WI38 (cell line): ENCODE measurements at regions not wholly inside any gene's neighbourhood (a gene's known extent, or its start where the extent isn't known, plus 50 kb on each side); places are given as distances from the start of the nearest gene placed in this dataset.

Experiments
- H3K4me3 ChIP-seq: 2 replicates; pipeline ENCODE4 v1.5.1; 2011; ENCODE audit warnings: low read depth, mild to moderate bottlenecking, control low read depth, low read length
- CTCF ChIP-seq: IDR thresholded peaks from 2 replicates; pipeline ENCODE4 v1.5.1; 2012; ENCODE audit warnings: low read depth, mild to moderate bottlenecking, control low read depth, low read length

- H3K4me3 ChIP-seq, result no peak overlapping the region
- no peak for TF ChIP-seq CTCF
Measured at GRCh38 chr1:195450794-195451193, 1157.4 kb downstream of the KCNT2 start.

GRCh38 chr1:195439661-195440060, 1168.6 kb downstream of the KCNT2 start:
- TF ChIP-seq CTCF, result no peak
- no peak overlapping the region for H3K4me3 ChIP-seq

- no peak for TF ChIP-seq CTCF
- H3K4me3 ChIP-seq, result no peak overlapping the region
Measured at GRCh38 chr1:195434566-195435203, 1173.6 kb downstream of the KCNT2 start.

GRCh38 chr1:195430826-195431225, 1177.4 kb downstream of the KCNT2 start:
- TF ChIP-seq CTCF, result no peak
- H3K4me3 ChIP-seq, result no peak overlapping the region

- H3K4me3 ChIP-seq, result no peak overlapping the region
- TF ChIP-seq CTCF, result no peak
Measured at GRCh38 chr1:195428927-195429326, 1179.3 kb downstream of the KCNT2 start.

GRCh38 chr1:195415584-195415983, 1192.7 kb downstream of the KCNT2 start:
- H3K4me3 ChIP-seq, result no peak overlapping the region
- no peak for TF ChIP-seq CTCF

- TF ChIP-seq CTCF, result no peak
- no peak overlapping the region for H3K4me3 ChIP-seq
Measured at GRCh38 chr1:195394567-195394966, 1213.7 kb downstream of the KCNT2 start.
